Astrocyte (in vitro differentiated cells and primary cell): ENCODE measurements at regions not wholly inside any gene's neighbourhood (a gene's known extent, or its start where the extent isn't known, plus 50 kb on each side); places are given as distances from the start of the nearest gene placed in this dataset.

ENCODE experiments used
- DNase-seq: peaks from one replicate; pipeline ENCODE4 v3.0.0-alpha.2; 2010; ENCODE audit warnings: low read depth
- FAIRE-seq: peaks from 2 replicates; lab custom pipeline; 2011; peaks lifted over from hg19 to GRCh38; lab: Jason Lieb, UNC
- H2AFZ ChIP-seq: 2 replicates; pipeline ENCODE4 v1.6.0; 2012; ENCODE audit warnings: low read depth, low read length, inconsistent platforms
- H3K27ac ChIP-seq: 2 replicates; pipeline ENCODE4 v1.5.1; 2011; ENCODE audit warnings: low read depth, low read length, inconsistent platforms
- H3K27me3 ChIP-seq: 2 replicates; pipeline ENCODE4 v1.6.0; 2011; ENCODE audit warnings: low read length, inconsistent platforms; ENCODE audit not compliant: insufficient read depth
- H3K36me3 ChIP-seq: 2 replicates; pipeline ENCODE4 v1.5.1; 2011; ENCODE audit warnings: low read length, inconsistent platforms; ENCODE audit not compliant: insufficient read depth
- H3K4me1 ChIP-seq: 2 replicates; pipeline ENCODE4 v1.5.1; 2011; ENCODE audit warnings: low read length, inconsistent platforms; ENCODE audit not compliant: insufficient read depth
- H3K4me2 ChIP-seq: 2 replicates; pipeline ENCODE4 v1.6.0; 2012; ENCODE audit warnings: low read length, inconsistent platforms
- H3K4me3 ChIP-seq: 2 replicates; pipeline ENCODE4 v1.5.1; 2011; ENCODE audit warnings: low read depth, mild to moderate bottlenecking, low read length, inconsistent platforms; ENCODE audit not compliant: insufficient read depth
- H3K79me2 ChIP-seq: 2 replicates; pipeline ENCODE4 v1.6.0; 2012; ENCODE audit warnings: mild to moderate bottlenecking, low read length, inconsistent platforms; ENCODE audit not compliant: insufficient read depth
- H3K9ac ChIP-seq: 2 replicates; pipeline ENCODE4 v1.6.0; 2012; ENCODE audit warnings: mild to moderate bottlenecking, low read length, inconsistent platforms
- H3K9me3 ChIP-seq: 2 replicates; pipeline ENCODE4 v1.5.1; 2012; ENCODE audit warnings: low read depth, mild to moderate bottlenecking, low read length, inconsistent platforms; ENCODE audit not compliant: insufficient read depth
- H4K20me1 ChIP-seq: 2 replicates; pipeline ENCODE4 v1.6.0; 2012; ENCODE audit warnings: low read length, inconsistent platforms; ENCODE audit not compliant: insufficient read depth
- H3K27ac Mint-ChIP-seq: one replicate; pipeline ENCODE4 v1.8.0; 2021; ENCODE audit warnings: mild to moderate bottlenecking, mixed read lengths; ENCODE audit not compliant: unreplicated experiment
- H3K27me3 Mint-ChIP-seq: one replicate; pipeline ENCODE4 v1.8.0; 2021; ENCODE audit warnings: low read depth, mixed read lengths; ENCODE audit not compliant: unreplicated experiment
- H3K36me3 Mint-ChIP-seq: one replicate; pipeline ENCODE4 v1.8.0; 2021; ENCODE audit warnings: low read depth, mixed read lengths; ENCODE audit not compliant: unreplicated experiment
- H3K4me1 Mint-ChIP-seq: one replicate; pipeline ENCODE4 v1.8.0; 2021; ENCODE audit warnings: low read depth, mixed read lengths; ENCODE audit not compliant: unreplicated experiment
- H3K4me3 Mint-ChIP-seq: one replicate; pipeline ENCODE4 v1.8.0; 2021; ENCODE audit warnings: mild to moderate bottlenecking, moderate library complexity, mixed read lengths; ENCODE audit not compliant: unreplicated experiment
- H3K9me3 Mint-ChIP-seq: one replicate; pipeline ENCODE4 v1.8.0; 2021; ENCODE audit warnings: mild to moderate bottlenecking, mixed read lengths; ENCODE audit not compliant: unreplicated experiment
- EZH2 ChIP-seq: IDR thresholded peaks from 2 replicates; pipeline ENCODE4 v1.6.1; 2012; ENCODE audit warnings: mild to moderate bottlenecking, low read length, inconsistent platforms; ENCODE audit not compliant: insufficient read depth
- TF ChIP-seq, protein P1 (sequence below): IDR thresholded peaks from 2 replicates; pipeline ENCODE4 v1.5.1; 2011; ENCODE audit warnings: low read depth, mild to moderate bottlenecking, inconsistent platforms, low read length, moderate library complexity; ENCODE audit not compliant: insufficient read depth

DNA sequence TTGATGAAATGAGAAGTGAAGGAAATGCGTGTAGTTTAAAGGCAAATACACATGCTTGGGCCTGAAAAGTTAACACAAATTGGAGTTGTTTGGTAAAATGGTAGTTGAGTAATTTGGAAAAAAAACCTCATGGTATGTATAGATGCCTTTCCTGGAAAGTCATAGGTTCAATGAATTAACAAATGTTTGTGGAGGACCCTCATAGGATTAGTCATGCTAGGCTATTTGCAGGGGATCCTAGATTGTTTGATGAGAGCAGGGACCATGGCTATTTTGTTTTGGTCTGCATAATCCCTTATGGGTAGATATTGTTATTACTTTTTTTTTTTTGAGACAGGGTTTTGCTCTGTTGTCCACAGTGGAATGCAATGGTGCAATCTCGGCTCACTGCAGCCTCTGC lies 93.5 kb upstream of the NR3C1 start:
- no peaks in the 10 kb centered on the region for H3K9me3 ChIP-seq
- no peak overlapping the region for H3K4me2 ChIP-seq
- H3K36me3 Mint-ChIP-seq, result no peaks in the 10 kb centered on the region
- H3K79me2 ChIP-seq, result no peaks in the 10 kb centered on the region
- peaks cover 2% of the 10 kb centered on the region for H3K27me3 Mint-ChIP-seq
- no peaks in the 10 kb centered on the region for H3K36me3 ChIP-seq
- H3K4me3 Mint-ChIP-seq, result no peak overlapping the region
- H3K9me3 Mint-ChIP-seq, result no peaks in the 10 kb centered on the region
- no peak overlapping the region for H3K4me3 ChIP-seq
- peaks cover 2% of the 10 kb centered on the region for H3K4me1 Mint-ChIP-seq
- H3K9ac ChIP-seq, result no peak overlapping the region
- no peaks in the 10 kb centered on the region for H3K27me3 ChIP-seq
- H3K27ac ChIP-seq, result no peak overlapping the region
- FAIRE-seq, result no peak
- no peak overlapping the region for H2AFZ ChIP-seq
- H3K27ac Mint-ChIP-seq, result no peak overlapping the region
- DNase-seq, result peak; percentile 10
- H4K20me1 ChIP-seq, result no peaks in the 10 kb centered on the region
- peaks cover 6% of the 10 kb centered on the region for H3K4me1 ChIP-seq
- TF ChIP-seq, protein P1, sequence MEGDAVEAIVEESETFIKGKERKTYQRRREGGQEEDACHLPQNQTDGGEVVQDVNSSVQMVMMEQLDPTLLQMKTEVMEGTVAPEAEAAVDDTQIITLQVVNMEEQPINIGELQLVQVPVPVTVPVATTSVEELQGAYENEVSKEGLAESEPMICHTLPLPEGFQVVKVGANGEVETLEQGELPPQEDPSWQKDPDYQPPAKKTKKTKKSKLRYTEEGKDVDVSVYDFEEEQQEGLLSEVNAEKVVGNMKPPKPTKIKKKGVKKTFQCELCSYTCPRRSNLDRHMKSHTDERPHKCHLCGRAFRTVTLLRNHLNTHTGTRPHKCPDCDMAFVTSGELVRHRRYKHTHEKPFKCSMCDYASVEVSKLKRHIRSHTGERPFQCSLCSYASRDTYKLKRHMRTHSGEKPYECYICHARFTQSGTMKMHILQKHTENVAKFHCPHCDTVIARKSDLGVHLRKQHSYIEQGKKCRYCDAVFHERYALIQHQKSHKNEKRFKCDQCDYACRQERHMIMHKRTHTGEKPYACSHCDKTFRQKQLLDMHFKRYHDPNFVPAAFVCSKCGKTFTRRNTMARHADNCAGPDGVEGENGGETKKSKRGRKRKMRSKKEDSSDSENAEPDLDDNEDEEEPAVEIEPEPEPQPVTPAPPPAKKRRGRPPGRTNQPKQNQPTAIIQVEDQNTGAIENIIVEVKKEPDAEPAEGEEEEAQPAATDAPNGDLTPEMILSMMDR, result no peak
- TF ChIP-seq EZH2, result no peak

DNA sequence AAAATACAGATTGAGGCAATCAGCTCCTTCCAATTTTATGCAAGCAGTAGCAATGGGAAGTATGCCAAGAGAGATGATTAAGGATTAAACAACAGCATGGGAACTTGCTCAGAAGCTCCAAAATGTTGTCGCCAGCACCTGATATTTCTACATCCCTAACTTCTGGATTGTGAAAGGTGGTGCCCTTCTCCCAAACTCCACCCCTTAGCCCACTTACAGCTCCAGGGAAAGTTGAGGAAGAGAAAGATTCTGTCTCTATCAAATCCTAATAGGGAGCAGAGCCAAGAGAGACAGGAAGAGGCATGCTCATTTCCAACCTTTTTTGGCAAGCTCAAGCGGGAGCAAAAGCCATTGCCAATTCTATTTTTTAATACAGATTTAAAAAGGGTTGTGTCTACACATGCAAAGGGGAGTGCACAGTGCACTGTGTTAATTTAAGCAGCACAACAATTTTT lies 92.4 kb upstream of the NR3C1 start:
- Histone ChIP-seq H3K79me2 (no peaks in the 10 kb centered on the region), H3K9ac (no peak overlapping the region), H3K27ac (no peak overlapping the region), H3K27me3 (no peaks in the 10 kb centered on the region), H3K36me3 (no peaks in the 10 kb centered on the region), H3K4me2 (peak overlapping the region; percentile 55), H3K4me1 (peaks cover 6% of the 10 kb centered on the region), H4K20me1 (no peaks in the 10 kb centered on the region), H2AFZ (peak overlapping the region; percentile 53), H3K9me3 (no peaks in the 10 kb centered on the region), H3K4me3 (no peak overlapping the region)
- Mint-ChIP-seq H3K36me3 (no peaks in the 10 kb centered on the region), H3K4me3 (no peak overlapping the region), H3K27me3 (no peaks in the 10 kb centered on the region), H3K27ac (no peak overlapping the region), H3K9me3 (no peaks in the 10 kb centered on the region), H3K4me1 (peaks cover 2% of the 10 kb centered on the region)
- FAIRE-seq, result no peak
- peak; percentile 67 for DNase-seq
- TF ChIP-seq, protein P1, result no peak
- TF ChIP-seq EZH2, result no peak

DNA sequence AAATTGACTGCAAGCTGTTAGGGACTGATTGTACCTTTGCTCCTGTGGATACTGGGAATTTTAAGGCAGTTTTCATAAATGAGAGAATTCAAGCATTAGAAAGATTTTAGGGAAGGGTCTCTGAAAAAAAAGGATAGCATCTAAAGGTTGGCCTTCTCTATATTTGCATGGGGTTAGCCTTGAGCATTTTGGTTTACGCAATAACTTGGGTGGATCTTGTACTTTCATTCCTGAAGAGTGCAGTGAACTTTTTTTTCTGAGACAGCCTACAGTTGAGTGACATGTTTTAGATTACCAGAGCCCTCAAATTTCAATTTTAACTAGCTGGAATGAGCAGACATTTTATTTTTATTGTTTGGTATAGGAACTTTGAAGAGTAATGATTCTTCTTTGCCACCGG lies 91.6 kb upstream of the NR3C1 start:
- no peaks in the 10 kb centered on the region for H3K9me3 Mint-ChIP-seq
- Histone ChIP-seq H4K20me1 (no peaks in the 10 kb centered on the region), H3K4me1 (peaks cover 6% of the 10 kb centered on the region), H3K4me2 (no peak overlapping the region), H3K36me3 (no peaks in the 10 kb centered on the region), H3K9me3 (no peaks in the 10 kb centered on the region), H3K27ac (no peak overlapping the region), H2AFZ (no peak overlapping the region), H3K9ac (no peak overlapping the region), H3K27me3 (no peaks in the 10 kb centered on the region), H3K79me2 (no peaks in the 10 kb centered on the region), H3K4me3 (no peak overlapping the region)
- TF ChIP-seq, protein P1, result no peak
- TF ChIP-seq EZH2, result no peak
- H3K4me1 Mint-ChIP-seq, result peaks cover 2% of the 10 kb centered on the region
- H3K4me3 Mint-ChIP-seq, result no peak overlapping the region
- DNase-seq (no peak), FAIRE-seq (no peak)
- no peaks in the 10 kb centered on the region for H3K27me3 Mint-ChIP-seq
- no peak overlapping the region for H3K27ac Mint-ChIP-seq
- no peaks in the 10 kb centered on the region for H3K36me3 Mint-ChIP-seq
